ENCODE measurements at regions not wholly inside any gene's neighbourhood (a gene's known extent, or its start where the extent isn't known, plus 50 kb on each side); places are given as distances from the start of the nearest gene placed in this dataset.

GRCh38 chr18:55100817-55101457, 141.7 kb upstream of the CCDC68 start:
- in situ Hi-C loops (cut with HindIII; ENCODE audit: low pct_ligation_motif_present, low pct_unique_long_range_greater_than_20kb, low sequenced_read_pairs) = no loop called here
- peak; percentile 88 for DNase-seq

GRCh38 chr18:55097456-55098170, 138.4 kb upstream of the CCDC68 start:
- DNase-seq = no peak
- in situ Hi-C loops (cut with HindIII; ENCODE audit: low pct_ligation_motif_present, low pct_unique_long_range_greater_than_20kb, low sequenced_read_pairs) = no loop called here

GRCh38 chr18:55096263-55096951, 137.1 kb upstream of the CCDC68 start:
- in situ Hi-C loops (cut with HindIII; ENCODE audit: low pct_ligation_motif_present, low pct_unique_long_range_greater_than_20kb, low sequenced_read_pairs) = no loop called here
- DNase-seq = peak; percentile 69

GRCh38 chr18:55095584-55095983, 136.3 kb upstream of the CCDC68 start:
- in situ Hi-C loops (cut with HindIII; ENCODE audit: low pct_ligation_motif_present, low pct_unique_long_range_greater_than_20kb, low sequenced_read_pairs) = no loop called here

GRCh38 chr18:55093808-55094207, 134.5 kb upstream of the CCDC68 start:
- in situ Hi-C loops (cut with HindIII; ENCODE audit: low pct_ligation_motif_present, low pct_unique_long_range_greater_than_20kb, low sequenced_read_pairs) = no loop called here
- no peak for DNase-seq

More at GRCh38 chr18:55095584-55095983, 136.3 kb upstream of the CCDC68 start:
- DNase-seq = no peak

- DNase-seq = no peak
- in situ Hi-C loops (cut with HindIII; ENCODE audit: low pct_ligation_motif_present, low pct_unique_long_range_greater_than_20kb, low sequenced_read_pairs) = no loop called here
These were observed 134.0 kb upstream of the CCDC68 start for GRCh38 chr18:55093295-55093694.

- DNase-seq = no peak
- in situ Hi-C loops (cut with HindIII; ENCODE audit: low pct_ligation_motif_present, low pct_unique_long_range_greater_than_20kb, low sequenced_read_pairs) = no loop called here
These were observed 132.9 kb upstream of the CCDC68 start for GRCh38 chr18:55092166-55092565.

- no peak for DNase-seq
- in situ Hi-C loops (cut with HindIII; ENCODE audit: low pct_ligation_motif_present, low pct_unique_long_range_greater_than_20kb, low sequenced_read_pairs) = no loop called here
These were observed 131.4 kb upstream of the CCDC68 start for GRCh38 chr18:55090564-55091188.

- in situ Hi-C loops (cut with HindIII; ENCODE audit: low pct_ligation_motif_present, low pct_unique_long_range_greater_than_20kb, low sequenced_read_pairs) = no loop called here
- DNase-seq = no peak
These were observed 130.3 kb upstream of the CCDC68 start for GRCh38 chr18:55089610-55090009.

GRCh38 chr18:55088561-55088960, 129.3 kb upstream of the CCDC68 start:
- in situ Hi-C loops (cut with HindIII; ENCODE audit: low pct_ligation_motif_present, low pct_unique_long_range_greater_than_20kb, low sequenced_read_pairs) = no loop called here
- no peak for DNase-seq

GRCh38 chr18:55088000-55088401, 128.7 kb upstream of the CCDC68 start:
- DNase-seq = no peak
- in situ Hi-C loops (cut with HindIII; ENCODE audit: low pct_ligation_motif_present, low pct_unique_long_range_greater_than_20kb, low sequenced_read_pairs) = no loop called here

- no peak for DNase-seq
- in situ Hi-C loops (cut with HindIII; ENCODE audit: low pct_ligation_motif_present, low pct_unique_long_range_greater_than_20kb, low sequenced_read_pairs) = no loop called here
These were observed 127.6 kb upstream of the CCDC68 start for GRCh38 chr18:55086906-55087305.

- in situ Hi-C loops (cut with HindIII; ENCODE audit: low pct_ligation_motif_present, low pct_unique_long_range_greater_than_20kb, low sequenced_read_pairs) = no loop called here
- DNase-seq = no peak
These were observed 126.5 kb upstream of the CCDC68 start for GRCh38 chr18:55085557-55086285.

- in situ Hi-C loops (cut with HindIII; ENCODE audit: low pct_ligation_motif_present, low pct_unique_long_range_greater_than_20kb, low sequenced_read_pairs) = no loop called here
- DNase-seq = no peak
These were observed 125.3 kb upstream of the CCDC68 start for GRCh38 chr18:55084550-55084949.

- in situ Hi-C loops (cut with HindIII; ENCODE audit: low pct_ligation_motif_present, low pct_unique_long_range_greater_than_20kb, low sequenced_read_pairs) = no loop called here
- no peak for DNase-seq
These were observed 124.2 kb upstream of the CCDC68 start for GRCh38 chr18:55083461-55083860.

- DNase-seq = no peak
- in situ Hi-C loops (cut with HindIII; ENCODE audit: low pct_ligation_motif_present, low pct_unique_long_range_greater_than_20kb, low sequenced_read_pairs) = no loop called here
These were observed 120.5 kb upstream of the CCDC68 start for GRCh38 chr18:55079481-55080355.

GRCh38 chr18:55079067-55079466, 119.8 kb upstream of the CCDC68 start:
- DNase-seq = no peak
- in situ Hi-C loops (cut with HindIII; ENCODE audit: low pct_ligation_motif_present, low pct_unique_long_range_greater_than_20kb, low sequenced_read_pairs) = no loop called here
